ENCODE measurements at regions not wholly inside any gene's neighbourhood (a gene's known extent, or its start where the extent isn't known, plus 50 kb on each side); places are given as distances from the start of the nearest gene placed in this dataset.

DNA sequence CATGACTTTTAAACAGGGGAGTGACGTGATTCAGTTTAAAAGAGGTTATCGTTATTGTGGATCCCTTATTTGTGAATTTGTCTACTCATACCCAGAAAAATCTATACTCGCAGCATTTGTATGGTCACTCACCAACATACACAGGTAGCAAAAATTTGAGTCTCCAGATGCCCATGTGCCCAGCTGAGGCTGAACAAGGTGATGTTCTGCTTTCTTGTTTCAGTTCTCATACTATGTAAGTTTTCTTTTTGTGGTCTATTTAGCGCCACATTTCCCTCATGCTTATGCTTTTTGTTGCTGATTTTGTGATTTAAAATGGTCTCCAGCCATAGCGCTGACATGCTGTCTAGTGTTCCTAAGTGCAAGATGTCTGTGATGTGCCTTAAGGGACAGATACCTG lies 312.9 kb upstream of the SEMA3A start:
- TF ChIP-seq, protein P1, sequence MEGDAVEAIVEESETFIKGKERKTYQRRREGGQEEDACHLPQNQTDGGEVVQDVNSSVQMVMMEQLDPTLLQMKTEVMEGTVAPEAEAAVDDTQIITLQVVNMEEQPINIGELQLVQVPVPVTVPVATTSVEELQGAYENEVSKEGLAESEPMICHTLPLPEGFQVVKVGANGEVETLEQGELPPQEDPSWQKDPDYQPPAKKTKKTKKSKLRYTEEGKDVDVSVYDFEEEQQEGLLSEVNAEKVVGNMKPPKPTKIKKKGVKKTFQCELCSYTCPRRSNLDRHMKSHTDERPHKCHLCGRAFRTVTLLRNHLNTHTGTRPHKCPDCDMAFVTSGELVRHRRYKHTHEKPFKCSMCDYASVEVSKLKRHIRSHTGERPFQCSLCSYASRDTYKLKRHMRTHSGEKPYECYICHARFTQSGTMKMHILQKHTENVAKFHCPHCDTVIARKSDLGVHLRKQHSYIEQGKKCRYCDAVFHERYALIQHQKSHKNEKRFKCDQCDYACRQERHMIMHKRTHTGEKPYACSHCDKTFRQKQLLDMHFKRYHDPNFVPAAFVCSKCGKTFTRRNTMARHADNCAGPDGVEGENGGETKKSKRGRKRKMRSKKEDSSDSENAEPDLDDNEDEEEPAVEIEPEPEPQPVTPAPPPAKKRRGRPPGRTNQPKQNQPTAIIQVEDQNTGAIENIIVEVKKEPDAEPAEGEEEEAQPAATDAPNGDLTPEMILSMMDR (conservative IDR thresholded peaks at IDR 0.05; ENCODE audit: low read depth in 2 of 2) = no peak
- TF ChIP-seq EZH2 (IDR thresholded peaks at IDR 0.05; ENCODE audit: low read depth, unreplicated experiment) (no peak), ETS1 (IDR thresholded peaks at IDR 0.05) (no peak), POLR2AphosphoS5 (IDR thresholded peaks at IDR 0.05; ENCODE audit: low read depth) (no peak), EZH2phosphoT487 (IDR thresholded peaks at IDR 0.05; ENCODE audit: unreplicated experiment) (no peak), REST (IDR thresholded peaks at IDR 0.05; ENCODE audit: unreplicated experiment) (no peak), NANOG (IDR thresholded peaks at IDR 0.05; ENCODE audit: borderline replicate concordance) (no peak), ZNF331 (CRISPR knock-in tag; IDR thresholded peaks at IDR 0.05; ENCODE audit: low read depth) (no peak)

Data from GM23338 (cell line).